Neural cell (in vitro differentiated cells): ENCODE measurements at regions not wholly inside any gene's neighbourhood (a gene's known extent, or its start where the extent isn't known, plus 50 kb on each side); places are given as distances from the start of the nearest gene placed in this dataset.

Source experiments
- EP300 ChIP-seq: fragments of 450-650 bp; conservative IDR thresholded peaks from 2 replicates; pipeline ENCODE4 v1.6.1; 2014; ENCODE audit warnings: antibody characterized with exemption, mild to moderate bottlenecking, moderate library complexity; ENCODE audit not compliant: poor library complexity, severe bottlenecking
- EZH2 ChIP-seq: fragments of 200-600, 300-800 bp; shearing (Covaris generic), sonication (generic); IDR thresholded peaks from 2 replicates; pipeline ENCODE4 v1.6.1; 2014; ENCODE audit warnings: antibody characterized with exemption, low read length, borderline replicate concordance, mild to moderate bottlenecking; ENCODE audit not compliant: insufficient read depth, poor library complexity, severe bottlenecking
- POLR2AphosphoS5 ChIP-seq: IDR thresholded peaks from 2 replicates; pipeline ENCODE4 v1.6.1; 2012
- RAD21 ChIP-seq: fragments of 450-650 bp; conservative IDR thresholded peaks from 2 replicates; pipeline ENCODE4 v1.6.1; 2014; ENCODE audit warnings: antibody characterized with exemption, mild to moderate bottlenecking, moderate library complexity
- TAF1 ChIP-seq: IDR thresholded peaks from 2 replicates; pipeline ENCODE4 v1.6.1; 2012; ENCODE audit warnings: low read depth
- TF ChIP-seq, protein P1 (sequence below): fragments of 450-650 bp; IDR thresholded peaks from 2 replicates; pipeline ENCODE4 v1.5.1; 2014; ENCODE audit warnings: antibody characterized with exemption, mild to moderate bottlenecking, moderate library complexity; ENCODE audit not compliant: poor library complexity, severe bottlenecking
- TF ChIP-seq, protein P2 (sequence below): IDR thresholded peaks from 2 replicates; pipeline ENCODE4 v1.6.1; 2012; ENCODE audit warnings: borderline replicate concordance

DNA sequence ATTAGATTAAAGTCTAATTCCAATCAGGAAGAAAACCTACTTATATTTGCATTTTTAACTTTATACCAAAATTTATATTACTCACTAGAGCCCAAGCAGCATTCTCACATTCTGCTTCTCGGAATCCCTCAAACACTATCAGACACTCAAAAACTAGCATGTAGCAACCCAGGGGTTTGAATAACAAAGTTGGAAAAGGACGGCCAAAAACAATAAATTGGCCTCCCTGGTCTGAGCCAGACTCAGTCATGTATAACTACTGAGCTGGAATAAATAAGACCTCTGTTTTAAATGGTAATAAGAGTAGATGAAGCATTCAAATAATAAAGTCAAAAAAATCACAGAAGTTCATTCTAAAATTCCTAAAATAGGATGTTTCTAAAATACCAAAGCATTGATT, 290.9 kb downstream of the IRS1 start:
- TF ChIP-seq POLR2AphosphoS5 (no peak), EP300 (no peak), EZH2 (no peak), RAD21 (no peak), TAF1 (no peak)
- TF ChIP-seq, protein P1, sequence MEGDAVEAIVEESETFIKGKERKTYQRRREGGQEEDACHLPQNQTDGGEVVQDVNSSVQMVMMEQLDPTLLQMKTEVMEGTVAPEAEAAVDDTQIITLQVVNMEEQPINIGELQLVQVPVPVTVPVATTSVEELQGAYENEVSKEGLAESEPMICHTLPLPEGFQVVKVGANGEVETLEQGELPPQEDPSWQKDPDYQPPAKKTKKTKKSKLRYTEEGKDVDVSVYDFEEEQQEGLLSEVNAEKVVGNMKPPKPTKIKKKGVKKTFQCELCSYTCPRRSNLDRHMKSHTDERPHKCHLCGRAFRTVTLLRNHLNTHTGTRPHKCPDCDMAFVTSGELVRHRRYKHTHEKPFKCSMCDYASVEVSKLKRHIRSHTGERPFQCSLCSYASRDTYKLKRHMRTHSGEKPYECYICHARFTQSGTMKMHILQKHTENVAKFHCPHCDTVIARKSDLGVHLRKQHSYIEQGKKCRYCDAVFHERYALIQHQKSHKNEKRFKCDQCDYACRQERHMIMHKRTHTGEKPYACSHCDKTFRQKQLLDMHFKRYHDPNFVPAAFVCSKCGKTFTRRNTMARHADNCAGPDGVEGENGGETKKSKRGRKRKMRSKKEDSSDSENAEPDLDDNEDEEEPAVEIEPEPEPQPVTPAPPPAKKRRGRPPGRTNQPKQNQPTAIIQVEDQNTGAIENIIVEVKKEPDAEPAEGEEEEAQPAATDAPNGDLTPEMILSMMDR = no peak
- TF ChIP-seq, protein P2, sequence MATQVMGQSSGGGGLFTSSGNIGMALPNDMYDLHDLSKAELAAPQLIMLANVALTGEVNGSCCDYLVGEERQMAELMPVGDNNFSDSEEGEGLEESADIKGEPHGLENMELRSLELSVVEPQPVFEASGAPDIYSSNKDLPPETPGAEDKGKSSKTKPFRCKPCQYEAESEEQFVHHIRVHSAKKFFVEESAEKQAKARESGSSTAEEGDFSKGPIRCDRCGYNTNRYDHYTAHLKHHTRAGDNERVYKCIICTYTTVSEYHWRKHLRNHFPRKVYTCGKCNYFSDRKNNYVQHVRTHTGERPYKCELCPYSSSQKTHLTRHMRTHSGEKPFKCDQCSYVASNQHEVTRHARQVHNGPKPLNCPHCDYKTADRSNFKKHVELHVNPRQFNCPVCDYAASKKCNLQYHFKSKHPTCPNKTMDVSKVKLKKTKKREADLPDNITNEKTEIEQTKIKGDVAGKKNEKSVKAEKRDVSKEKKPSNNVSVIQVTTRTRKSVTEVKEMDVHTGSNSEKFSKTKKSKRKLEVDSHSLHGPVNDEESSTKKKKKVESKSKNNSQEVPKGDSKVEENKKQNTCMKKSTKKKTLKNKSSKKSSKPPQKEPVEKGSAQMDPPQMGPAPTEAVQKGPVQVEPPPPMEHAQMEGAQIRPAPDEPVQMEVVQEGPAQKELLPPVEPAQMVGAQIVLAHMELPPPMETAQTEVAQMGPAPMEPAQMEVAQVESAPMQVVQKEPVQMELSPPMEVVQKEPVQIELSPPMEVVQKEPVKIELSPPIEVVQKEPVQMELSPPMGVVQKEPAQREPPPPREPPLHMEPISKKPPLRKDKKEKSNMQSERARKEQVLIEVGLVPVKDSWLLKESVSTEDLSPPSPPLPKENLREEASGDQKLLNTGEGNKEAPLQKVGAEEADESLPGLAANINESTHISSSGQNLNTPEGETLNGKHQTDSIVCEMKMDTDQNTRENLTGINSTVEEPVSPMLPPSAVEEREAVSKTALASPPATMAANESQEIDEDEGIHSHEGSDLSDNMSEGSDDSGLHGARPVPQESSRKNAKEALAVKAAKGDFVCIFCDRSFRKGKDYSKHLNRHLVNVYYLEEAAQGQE = no peak
